ENCODE measurements at regions not wholly inside any gene's neighbourhood (a gene's known extent, or its start where the extent isn't known, plus 50 kb on each side); places are given as distances from the start of the nearest gene placed in this dataset.

GRCh38 chr6:114579486-114579885, 236.7 kb upstream of the HS3ST5 start:
- FAIRE-seq (no peak), DNase-seq (ENCODE audit: low read depth, low spot score) (no peak)
- no peak overlapping the region for H2AFZ ChIP-seq (ENCODE audit: low read depth, low read length)
- H3K9me3 ChIP-seq (replicated peaks; ENCODE audit: control insufficient read depth, insufficient read depth, low read length) = no peaks in the 10 kb centered on the region
- H3K36me3 ChIP-seq (ENCODE audit: control insufficient read depth in 2 of 2, extremely low read depth in 1 of 2, insufficient read depth in 2 of 2, low read length in 2 of 2) = no peaks in the 10 kb centered on the region
- H3K79me2 ChIP-seq (ENCODE audit: control insufficient read depth, insufficient read depth, low read length) = no peaks in the 10 kb centered on the region
- H3K9ac ChIP-seq (replicated peaks; ENCODE audit: extremely low read depth, insufficient read depth, low read length) = no peak overlapping the region
- H3K27me3 ChIP-seq (ENCODE audit: control insufficient read depth in 2 of 2, insufficient read depth in 2 of 2, low read length in 2 of 2) = no peaks in the 10 kb centered on the region
- intact Hi-C loops (cut with micrococcal nuclease) = no loop called here
- no peak overlapping the region for H3K4me2 ChIP-seq (ENCODE audit: insufficient read depth, low read length)
- dilution Hi-C loops (cut with MboI; ENCODE audit: extremely low pct_ligation_motif_present, low sequenced_read_pairs) = no loop called here
- TF ChIP-seq MAX (IDR thresholded peaks at IDR 0.05; ENCODE audit: insufficient read depth, insufficient read length) (no peak), CTCF (IDR thresholded peaks at IDR 0.05; ENCODE audit: extremely low read depth in 1 of 2, insufficient read depth in 1 of 2, low read depth in 1 of 2, low read length in 2 of 2) (no peak), POLR2A (IDR thresholded peaks at IDR 0.05; ENCODE audit: low read depth, low read length) (no peak), GATA2 (IDR thresholded peaks at IDR 0.05; ENCODE audit: insufficient read depth, insufficient read length, low read depth, low read length) (no peak), JUN (IDR thresholded peaks at IDR 0.05; ENCODE audit: borderline replicate concordance, insufficient read depth, insufficient read length, low read depth) (no peak), FOS (IDR thresholded peaks at IDR 0.05; ENCODE audit: borderline replicate concordance, insufficient read depth, low read length) (no peak), MYC (IDR thresholded peaks at IDR 0.05; ENCODE audit: low read depth, low read length) (no peak), POLR2AphosphoS5 (IDR thresholded peaks at IDR 0.05; ENCODE audit: insufficient read depth, low read depth, low read length) (no peak), EZH2 (IDR thresholded peaks at IDR 0.05; ENCODE audit: borderline replicate concordance, low read depth, low read length, severe bottlenecking) (no peak)
- CTCF ChIA-PET = no interaction called here
- H3K9me1 ChIP-seq (replicated peaks; ENCODE audit: control insufficient read depth, extremely low read depth, insufficient read depth, low read length) = no peaks in the 10 kb centered on the region
- H3K27ac ChIP-seq (ENCODE audit: insufficient read depth, low read depth, low read length) = no peak overlapping the region
- POLR2A ChIA-PET = no interaction called here
- H3K4me1 ChIP-seq (ENCODE audit: control insufficient read depth, extremely low read depth, insufficient read depth, low read length) = no peaks in the 10 kb centered on the region
- no TSS peak for BruUV-seq (replicated peaks)
- no peak overlapping the region for H3K4me3 ChIP-seq (replicated peaks in 1 of 3; ENCODE audit: insufficient read depth in 1 of 3, low read depth in 1 of 3, low read length in 3 of 3)
- no peaks in the 10 kb centered on the region for H4K20me1 ChIP-seq (replicated peaks; ENCODE audit: control insufficient read depth, extremely low read depth, insufficient read depth, low read length)
